ENCODE measurements at regions not wholly inside any gene's neighbourhood (a gene's known extent, or its start where the extent isn't known, plus 50 kb on each side); places are given as distances from the start of the nearest gene placed in this dataset.

DNA sequence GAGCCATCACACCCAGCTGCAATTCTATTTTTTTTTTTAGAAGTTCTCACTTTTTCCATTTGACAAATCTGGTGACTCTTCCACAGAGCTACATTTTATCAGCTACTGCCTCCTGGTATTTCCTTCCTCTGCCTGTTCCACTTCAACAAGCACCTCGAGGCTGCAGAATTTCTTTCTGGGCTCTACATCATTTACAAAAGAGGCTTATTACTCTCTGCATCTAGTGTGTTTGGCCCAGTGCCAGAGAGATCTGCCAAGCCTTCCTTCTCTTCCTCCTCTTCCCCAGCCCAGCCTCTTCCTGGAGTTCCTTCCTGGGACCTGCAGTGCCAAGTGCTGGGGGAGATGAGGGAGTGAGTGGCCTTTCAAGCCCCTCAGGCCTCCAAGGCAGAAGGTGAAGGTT, 119.6 kb upstream of the ITGA6 start:
- POLR2A ChIA-PET = no interaction called here
- Histone ChIP-seq H3K27me3 (ENCODE audit: insufficient read depth, low read length) (no peaks in the 10 kb centered on the region), H3K9me2 (ENCODE audit: insufficient read depth) (no peaks in the 10 kb centered on the region), H4K20me1 (ENCODE audit: insufficient read depth) (no peaks in the 10 kb centered on the region), H3K4me2 (ENCODE audit: low read length) (no peak overlapping the region), H3K79me2 (ENCODE audit: insufficient read depth, low read length) (no peaks in the 10 kb centered on the region), H3K9ac (ENCODE audit: low read length) (no peak overlapping the region), H3K9me3 (ENCODE audit: control insufficient read depth in 1 of 2, insufficient read depth in 1 of 2, low read depth in 1 of 2, low read length in 2 of 2) (no peaks in the 10 kb centered on the region), H3K27ac (ENCODE audit: low read depth, low read length) (no peak overlapping the region), H3K4me3 (replicated peaks in 1 of 2; ENCODE audit: low read depth in 1 of 2, low read length in 2 of 2) (no peak overlapping the region), H3K36me3 (ENCODE audit: control insufficient read depth in 1 of 2, insufficient read depth in 2 of 2, low read length in 2 of 2) (no peaks in the 10 kb centered on the region), H2AFZ (ENCODE audit: low read depth, low read length, poor library complexity, severe bottlenecking) (no peak overlapping the region), H3K4me1 (ENCODE audit: control insufficient read depth in 1 of 2, insufficient read depth in 2 of 2, low read length in 2 of 2) (peaks cover 0 to 6% of the 10 kb centered on the region in 2 experiments; a peak in 1 of 4 replicates)
- intact Hi-C loops (cut with micrococcal nuclease) = no loop called here
- RAD21 ChIA-PET (ENCODE audit: low non-redundant PET in 1 of 2, low total read pairs in 2 of 2, uncharacterized antibody in 2 of 2, unreplicated experiment in 2 of 2) = no interaction called here
- CTCF ChIA-PET = no interaction called here
- no peak for DNase-seq (ENCODE audit: low read depth, low spot score)
- TF ChIP-seq RAD21 (IDR thresholded peaks at IDR 0.05; ENCODE audit: low read depth) (no peak), POLR2AphosphoS5 (IDR thresholded peaks at IDR 0.05; ENCODE audit: low read depth, low read length) (no peak), CEBPB (IDR thresholded peaks at IDR 0.05; ENCODE audit: low read depth) (no peak), ZNF274 (IDR thresholded peaks at IDR 0.05; ENCODE audit: low read depth, low read length) (no peak)
- no peak for ATAC-seq
- BruUV-seq (replicated peaks) = no TSS peak

GRCh38 chr2:172308253-172308935, 119.0 kb upstream of the ITGA6 start:
- ChIA-PET CTCF (no interaction called here), RAD21 (ENCODE audit: low non-redundant PET in 1 of 2, low total read pairs in 2 of 2, uncharacterized antibody in 2 of 2, unreplicated experiment in 2 of 2) (no interaction called here)

More at GRCh38 chr2:172308253-172308935, 119.0 kb upstream of the ITGA6 start:
- Histone ChIP-seq H3K4me2 (ENCODE audit: low read length) (no peak overlapping the region), H3K9me3 (ENCODE audit: control insufficient read depth in 1 of 2, insufficient read depth in 1 of 2, low read depth in 1 of 2, low read length in 2 of 2) (no peaks in the 10 kb centered on the region), H3K9me2 (ENCODE audit: insufficient read depth) (no peaks in the 10 kb centered on the region), H3K27ac (ENCODE audit: low read depth, low read length) (no peak overlapping the region), H3K36me3 (ENCODE audit: control insufficient read depth in 1 of 2, insufficient read depth in 2 of 2, low read length in 2 of 2) (no peaks in the 10 kb centered on the region), H3K79me2 (ENCODE audit: insufficient read depth, low read length) (no peaks in the 10 kb centered on the region), H3K4me1 (ENCODE audit: control insufficient read depth in 1 of 2, insufficient read depth in 2 of 2, low read length in 2 of 2) (peaks cover 0 to 6% of the 10 kb centered on the region in 2 experiments; a peak in 1 of 4 replicates), H3K4me3 (replicated peaks in 1 of 2; ENCODE audit: low read depth in 1 of 2, low read length in 2 of 2) (no peak overlapping the region), H2AFZ (ENCODE audit: low read depth, low read length, poor library complexity, severe bottlenecking) (no peak overlapping the region), H3K27me3 (ENCODE audit: insufficient read depth, low read length) (no peaks in the 10 kb centered on the region), H4K20me1 (ENCODE audit: insufficient read depth) (no peaks in the 10 kb centered on the region), H3K9ac (ENCODE audit: low read length) (no peak overlapping the region)
- POLR2A ChIA-PET = no interaction called here
- TF ChIP-seq CBX3 (IDR thresholded peaks at IDR 0.05; ENCODE audit: low read depth) (no peak), MAX (IDR thresholded peaks at IDR 0.05) (no peak), SP1 (IDR thresholded peaks at IDR 0.05; ENCODE audit: low read depth) (no peak), ELF1 (IDR thresholded peaks at IDR 0.05; ENCODE audit: borderline replicate concordance, low read depth) (no peak)
- TF ChIP-seq, protein P1, sequence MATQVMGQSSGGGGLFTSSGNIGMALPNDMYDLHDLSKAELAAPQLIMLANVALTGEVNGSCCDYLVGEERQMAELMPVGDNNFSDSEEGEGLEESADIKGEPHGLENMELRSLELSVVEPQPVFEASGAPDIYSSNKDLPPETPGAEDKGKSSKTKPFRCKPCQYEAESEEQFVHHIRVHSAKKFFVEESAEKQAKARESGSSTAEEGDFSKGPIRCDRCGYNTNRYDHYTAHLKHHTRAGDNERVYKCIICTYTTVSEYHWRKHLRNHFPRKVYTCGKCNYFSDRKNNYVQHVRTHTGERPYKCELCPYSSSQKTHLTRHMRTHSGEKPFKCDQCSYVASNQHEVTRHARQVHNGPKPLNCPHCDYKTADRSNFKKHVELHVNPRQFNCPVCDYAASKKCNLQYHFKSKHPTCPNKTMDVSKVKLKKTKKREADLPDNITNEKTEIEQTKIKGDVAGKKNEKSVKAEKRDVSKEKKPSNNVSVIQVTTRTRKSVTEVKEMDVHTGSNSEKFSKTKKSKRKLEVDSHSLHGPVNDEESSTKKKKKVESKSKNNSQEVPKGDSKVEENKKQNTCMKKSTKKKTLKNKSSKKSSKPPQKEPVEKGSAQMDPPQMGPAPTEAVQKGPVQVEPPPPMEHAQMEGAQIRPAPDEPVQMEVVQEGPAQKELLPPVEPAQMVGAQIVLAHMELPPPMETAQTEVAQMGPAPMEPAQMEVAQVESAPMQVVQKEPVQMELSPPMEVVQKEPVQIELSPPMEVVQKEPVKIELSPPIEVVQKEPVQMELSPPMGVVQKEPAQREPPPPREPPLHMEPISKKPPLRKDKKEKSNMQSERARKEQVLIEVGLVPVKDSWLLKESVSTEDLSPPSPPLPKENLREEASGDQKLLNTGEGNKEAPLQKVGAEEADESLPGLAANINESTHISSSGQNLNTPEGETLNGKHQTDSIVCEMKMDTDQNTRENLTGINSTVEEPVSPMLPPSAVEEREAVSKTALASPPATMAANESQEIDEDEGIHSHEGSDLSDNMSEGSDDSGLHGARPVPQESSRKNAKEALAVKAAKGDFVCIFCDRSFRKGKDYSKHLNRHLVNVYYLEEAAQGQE (IDR thresholded peaks at IDR 0.05; ENCODE audit: low read depth) = no peak
- TF ChIP-seq, protein P2, sequence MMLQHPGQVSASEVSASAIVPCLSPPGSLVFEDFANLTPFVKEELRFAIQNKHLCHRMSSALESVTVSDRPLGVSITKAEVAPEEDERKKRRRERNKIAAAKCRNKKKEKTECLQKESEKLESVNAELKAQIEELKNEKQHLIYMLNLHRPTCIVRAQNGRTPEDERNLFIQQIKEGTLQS (IDR thresholded peaks at IDR 0.05) = no peak
- DNase-seq (ENCODE audit: low read depth, low spot score) (no peak), ATAC-seq (no peak)
- BruUV-seq (replicated peaks) = no TSS peak
- intact Hi-C loops (cut with micrococcal nuclease) = no loop called here

Measured in HCT116 (cell line).